ENCODE measurements at regions not wholly inside any gene's neighbourhood (a gene's known extent, or its start where the extent isn't known, plus 50 kb on each side); places are given as distances from the start of the nearest gene placed in this dataset.

GRCh38 chr13:68584776-68585175 lies 1354.6 kb upstream of the PCDH9 start:
- no peak for TF ChIP-seq POLR2AphosphoS5 (IDR thresholded peaks at IDR 0.05; ENCODE audit: low read depth, low read length)
- no peak for TF ChIP-seq CTCF (IDR thresholded peaks at IDR 0.05)
- no peak for TF ChIP-seq REST (IDR thresholded peaks at IDR 0.05; ENCODE audit: insufficient read depth in 1 of 2, low read depth in 2 of 2, low read length in 1 of 2)
- no peak for TF ChIP-seq SIN3A (IDR thresholded peaks at IDR 0.05; ENCODE audit: borderline replicate concordance, insufficient read depth, low read depth, low read length)
